ENCODE measurements at regions not wholly inside any gene's neighbourhood (a gene's known extent, or its start where the extent isn't known, plus 50 kb on each side); places are given as distances from the start of the nearest gene placed in this dataset.

GRCh38 chr9:11892401-11892800, 800.8 kb upstream of the TYRP1 start:
- no peak for DNase-seq

- DNase-seq = no peak
These were observed 799.9 kb upstream of the TYRP1 start for GRCh38 chr9:11893331-11893730.

- DNase-seq = no peak
These were observed 799.0 kb upstream of the TYRP1 start for GRCh38 chr9:11894136-11894535.

- DNase-seq = no peak
These were observed 790.6 kb upstream of the TYRP1 start for GRCh38 chr9:11902610-11903009.

GRCh38 chr9:11915699-11916098, 777.5 kb upstream of the TYRP1 start:
- DNase-seq = no peak

- DNase-seq = no peak
These were observed 764.3 kb upstream of the TYRP1 start for GRCh38 chr9:11928871-11929321.

- DNase-seq = no peak
These were observed 762.1 kb upstream of the TYRP1 start for GRCh38 chr9:11931109-11931508.

- no peak for DNase-seq
These were observed 761.4 kb upstream of the TYRP1 start for GRCh38 chr9:11931751-11932150.

GRCh38 chr9:11933926-11934325, 759.3 kb upstream of the TYRP1 start:
- DNase-seq = no peak

- DNase-seq = no peak
These were observed 746.7 kb upstream of the TYRP1 start for GRCh38 chr9:11946531-11946930.

- DNase-seq = no peak
These were observed 730.9 kb upstream of the TYRP1 start for GRCh38 chr9:11962327-11962726.

- no peak for DNase-seq
These were observed 726.4 kb upstream of the TYRP1 start for GRCh38 chr9:11966786-11967185.

- no peak for DNase-seq
These were observed 724.6 kb upstream of the TYRP1 start for GRCh38 chr9:11968631-11969030.

- DNase-seq = no peak
These were observed 720.2 kb upstream of the TYRP1 start for GRCh38 chr9:11973011-11973410.

GRCh38 chr9:11973511-11973910, 719.7 kb upstream of the TYRP1 start:
- DNase-seq = no peak

GRCh38 chr9:11992866-11993265, 700.3 kb upstream of the TYRP1 start:
- DNase-seq = no peak

- DNase-seq = no peak
These were observed 678.7 kb upstream of the TYRP1 start for GRCh38 chr9:12014488-12014887.

- no peak for DNase-seq
These were observed 639.0 kb upstream of the TYRP1 start for GRCh38 chr9:12054235-12054634.

- DNase-seq = no peak
These were observed 636.3 kb upstream of the TYRP1 start for GRCh38 chr9:12056874-12057273.

GRCh38 chr9:12060067-12060466, 633.1 kb upstream of the TYRP1 start:
- DNase-seq = no peak

- no peak for DNase-seq
These were observed 632.4 kb upstream of the TYRP1 start for GRCh38 chr9:12060811-12061210.

GRCh38 chr9:12065050-12065449, 628.1 kb upstream of the TYRP1 start:
- no peak for DNase-seq

- DNase-seq = no peak
These were observed 627.5 kb upstream of the TYRP1 start for GRCh38 chr9:12065686-12066085.

- no peak for DNase-seq
These were observed 626.6 kb upstream of the TYRP1 start for GRCh38 chr9:12066455-12067035.
